ENCODE measurements at regions not wholly inside any gene's neighbourhood (a gene's known extent, or its start where the extent isn't known, plus 50 kb on each side); places are given as distances from the start of the nearest gene placed in this dataset.

DNA sequence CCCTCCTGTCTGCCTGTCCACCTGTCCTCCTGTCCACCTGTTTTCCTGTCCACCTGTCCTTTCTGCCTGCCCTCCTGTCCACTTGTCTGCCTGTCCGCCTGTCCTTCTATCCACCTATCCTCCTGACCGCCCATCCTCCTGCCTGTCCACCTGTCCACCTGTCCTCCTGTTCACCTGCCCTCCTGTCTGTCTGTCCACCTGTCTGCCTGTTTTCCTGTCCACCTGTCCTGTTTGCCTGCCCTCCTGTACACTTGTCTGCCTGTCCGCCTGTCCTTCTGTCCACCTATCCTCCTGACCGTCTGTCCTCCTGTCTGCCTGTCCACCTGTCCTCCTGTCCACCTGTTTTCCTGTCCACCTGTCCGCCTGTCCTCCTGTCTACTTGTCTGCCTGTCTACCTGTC, 682.8 kb downstream of the TBC1D22A start:
- no peak for TF ChIP-seq POLR2A (IDR thresholded peaks at IDR 0.05)
- TF ChIP-seq, protein P1, sequence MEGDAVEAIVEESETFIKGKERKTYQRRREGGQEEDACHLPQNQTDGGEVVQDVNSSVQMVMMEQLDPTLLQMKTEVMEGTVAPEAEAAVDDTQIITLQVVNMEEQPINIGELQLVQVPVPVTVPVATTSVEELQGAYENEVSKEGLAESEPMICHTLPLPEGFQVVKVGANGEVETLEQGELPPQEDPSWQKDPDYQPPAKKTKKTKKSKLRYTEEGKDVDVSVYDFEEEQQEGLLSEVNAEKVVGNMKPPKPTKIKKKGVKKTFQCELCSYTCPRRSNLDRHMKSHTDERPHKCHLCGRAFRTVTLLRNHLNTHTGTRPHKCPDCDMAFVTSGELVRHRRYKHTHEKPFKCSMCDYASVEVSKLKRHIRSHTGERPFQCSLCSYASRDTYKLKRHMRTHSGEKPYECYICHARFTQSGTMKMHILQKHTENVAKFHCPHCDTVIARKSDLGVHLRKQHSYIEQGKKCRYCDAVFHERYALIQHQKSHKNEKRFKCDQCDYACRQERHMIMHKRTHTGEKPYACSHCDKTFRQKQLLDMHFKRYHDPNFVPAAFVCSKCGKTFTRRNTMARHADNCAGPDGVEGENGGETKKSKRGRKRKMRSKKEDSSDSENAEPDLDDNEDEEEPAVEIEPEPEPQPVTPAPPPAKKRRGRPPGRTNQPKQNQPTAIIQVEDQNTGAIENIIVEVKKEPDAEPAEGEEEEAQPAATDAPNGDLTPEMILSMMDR (IDR thresholded peaks at IDR 0.05), result no peak

All from esophagus squamous epithelium (tissue), 4 donors.